ENCODE measurements at regions not wholly inside any gene's neighbourhood (a gene's known extent, or its start where the extent isn't known, plus 50 kb on each side); places are given as distances from the start of the nearest gene placed in this dataset.

GRCh38 chr20:40393197-40394079 lies 295.6 kb downstream of the MAFB start:
- no peaks in the 10 kb centered on the region for H3K36me3 Mint-ChIP-seq
- H3K4me3 Mint-ChIP-seq, result no peak overlapping the region
- peaks cover 0 to 3% (median 0%) of the 10 kb centered on the region in 3 donors for H3K27me3 Mint-ChIP-seq (ENCODE audit: low read depth in 3 of 3)
- no peak for DNase-seq
- H3K9me3 Mint-ChIP-seq, result peaks cover 0 to 2% (median 0%) of the 10 kb centered on the region in 6 donors
- no peaks in the 10 kb centered on the region for H3K4me1 Mint-ChIP-seq
- no peak overlapping the region for H3K27ac Mint-ChIP-seq

GRCh38 chr20:40390654-40391053 lies 298.4 kb downstream of the MAFB start:
- no peak for DNase-seq
- Mint-ChIP-seq H3K36me3 (no peaks in the 10 kb centered on the region), H3K9me3 (peaks cover 0 to 5% (median 0%) of the 10 kb centered on the region in 6 donors), H3K27ac (no peak overlapping the region), H3K27me3 (ENCODE audit: low read depth in 3 of 3) (peaks cover 0 to 3% (median 0%) of the 10 kb centered on the region in 3 donors), H3K4me3 (no peak overlapping the region), H3K4me1 (no peaks in the 10 kb centered on the region)

- H3K27ac Mint-ChIP-seq, result no peak overlapping the region
- no peaks in the 10 kb centered on the region for H3K36me3 Mint-ChIP-seq
- DNase-seq, result no peak
- peaks cover 0 to 1% (median 0%) of the 10 kb centered on the region in 3 donors for H3K27me3 Mint-ChIP-seq (ENCODE audit: low read depth in 3 of 3)
- H3K4me1 Mint-ChIP-seq, result no peaks in the 10 kb centered on the region
- H3K9me3 Mint-ChIP-seq, result peaks cover 0 to 6% (median 2%) of the 10 kb centered on the region in 6 donors
- no peak overlapping the region for H3K4me3 Mint-ChIP-seq
These were observed 318.2 kb downstream of the MAFB start for GRCh38 chr20:40370800-40371199.

GRCh38 chr20:40368876-40369275 lies 320.2 kb downstream of the MAFB start:
- Mint-ChIP-seq H3K9me3 (peaks cover 0 to 3% (median 0%) of the 10 kb centered on the region in 6 donors), H3K36me3 (no peaks in the 10 kb centered on the region), H3K4me1 (no peaks in the 10 kb centered on the region), H3K27me3 (ENCODE audit: low read depth in 3 of 3) (peaks cover 0 to 4% (median 0%) of the 10 kb centered on the region in 3 donors), H3K4me3 (no peak overlapping the region), H3K27ac (no peak overlapping the region)
- no peak for DNase-seq

- no peak for DNase-seq
- no peak overlapping the region for H3K27ac Mint-ChIP-seq
- H3K36me3 Mint-ChIP-seq, result no peaks in the 10 kb centered on the region
- no peak overlapping the region for H3K4me3 Mint-ChIP-seq
- H3K4me1 Mint-ChIP-seq, result no peaks in the 10 kb centered on the region
- H3K27me3 Mint-ChIP-seq (ENCODE audit: low read depth in 3 of 3), result peaks cover 0 to 10% (median 5%) of the 10 kb centered on the region in 3 donors
- H3K9me3 Mint-ChIP-seq, result no peaks in the 10 kb centered on the region
These were observed 327.1 kb downstream of the MAFB start for GRCh38 chr20:40361916-40362315.

- no peak for DNase-seq
- no peaks in the 10 kb centered on the region for H3K4me1 Mint-ChIP-seq
- H3K36me3 Mint-ChIP-seq, result no peaks in the 10 kb centered on the region
- H3K4me3 Mint-ChIP-seq, result no peak overlapping the region
- no peak overlapping the region for H3K27ac Mint-ChIP-seq
- peaks cover 0 to 6% (median 5%) of the 10 kb centered on the region in 3 donors for H3K27me3 Mint-ChIP-seq (ENCODE audit: low read depth in 3 of 3)
- no peaks in the 10 kb centered on the region for H3K9me3 Mint-ChIP-seq
These were observed 329.7 kb downstream of the MAFB start for GRCh38 chr20:40359131-40359912.

- DNase-seq, result no peak
- Mint-ChIP-seq H3K4me1 (no peaks in the 10 kb centered on the region), H3K27ac (no peak overlapping the region), H3K9me3 (no peaks in the 10 kb centered on the region), H3K36me3 (no peaks in the 10 kb centered on the region), H3K4me3 (no peak overlapping the region), H3K27me3 (ENCODE audit: low read depth in 3 of 3) (peaks cover 0 to 3% (median 0%) of the 10 kb centered on the region in 3 donors)
These were observed 334.2 kb downstream of the MAFB start for GRCh38 chr20:40354880-40355279.

GRCh38 chr20:40343390-40343789 lies 345.6 kb downstream of the MAFB start:
- H3K27ac Mint-ChIP-seq, result no peak overlapping the region
- H3K36me3 Mint-ChIP-seq, result peaks cover 0 to 9% (median 0%) of the 10 kb centered on the region in 3 donors
- H3K4me1 Mint-ChIP-seq, result no peaks in the 10 kb centered on the region
- no peak overlapping the region for H3K4me3 Mint-ChIP-seq
- H3K9me3 Mint-ChIP-seq, result peaks cover 2 to 43% (median 13%) of the 10 kb centered on the region in 6 donors
- H3K27me3 Mint-ChIP-seq (ENCODE audit: low read depth in 3 of 3), result peaks cover 0 to 6% (median 5%) of the 10 kb centered on the region in 3 donors
- DNase-seq, result no peak

- H3K4me1 Mint-ChIP-seq, result no peaks in the 10 kb centered on the region
- peaks cover 0 to 9% (median 5%) of the 10 kb centered on the region in 3 donors for H3K27me3 Mint-ChIP-seq (ENCODE audit: low read depth in 3 of 3)
- H3K4me3 Mint-ChIP-seq, result no peak overlapping the region
- peaks cover 0 to 9% (median 0%) of the 10 kb centered on the region in 3 donors for H3K36me3 Mint-ChIP-seq
- no peak for DNase-seq
- no peak overlapping the region for H3K27ac Mint-ChIP-seq
- H3K9me3 Mint-ChIP-seq, result peaks cover 2 to 39% (median 14%) of the 10 kb centered on the region in 6 donors
These were observed 347.5 kb downstream of the MAFB start for GRCh38 chr20:40341561-40341960.

GRCh38 chr20:40339661-40340449 lies 349.2 kb downstream of the MAFB start:
- Mint-ChIP-seq H3K27ac (no peak overlapping the region), H3K36me3 (peaks cover 0 to 9% (median 0%) of the 10 kb centered on the region in 3 donors), H3K27me3 (ENCODE audit: low read depth in 3 of 3) (peaks cover 0 to 10% (median 0%) of the 10 kb centered on the region in 3 donors), H3K9me3 (peaks cover 2 to 26% (median 14%) of the 10 kb centered on the region in 6 donors), H3K4me1 (no peaks in the 10 kb centered on the region), H3K4me3 (no peak overlapping the region)
- DNase-seq, result no peak

- Mint-ChIP-seq H3K4me1 (no peaks in the 10 kb centered on the region), H3K27me3 (ENCODE audit: low read depth in 3 of 3) (peaks cover 0 to 14% (median 2%) of the 10 kb centered on the region in 3 donors), H3K27ac (no peak overlapping the region), H3K36me3 (no peaks in the 10 kb centered on the region), H3K4me3 (no peak overlapping the region), H3K9me3 (peaks cover 0 to 2% (median under 1%) of the 10 kb centered on the region in 6 donors)
- no peak for DNase-seq
These were observed 352.5 kb downstream of the MAFB start for GRCh38 chr20:40336533-40336932.

- DNase-seq, result no peak
- Mint-ChIP-seq H3K27me3 (ENCODE audit: low read depth in 3 of 3) (peaks cover 0 to 14% (median 2%) of the 10 kb centered on the region in 3 donors), H3K4me3 (no peak overlapping the region), H3K9me3 (peaks cover 0 to 2% (median 0%) of the 10 kb centered on the region in 6 donors), H3K27ac (no peak overlapping the region), H3K4me1 (no peaks in the 10 kb centered on the region), H3K36me3 (no peaks in the 10 kb centered on the region)
These were observed 353.1 kb downstream of the MAFB start for GRCh38 chr20:40335901-40336351.

- Mint-ChIP-seq H3K4me1 (no peaks in the 10 kb centered on the region), H3K9me3 (peaks cover 0 to 2% (median 0%) of the 10 kb centered on the region in 6 donors), H3K36me3 (no peaks in the 10 kb centered on the region), H3K27me3 (ENCODE audit: low read depth in 3 of 3) (peaks cover 0 to 14% (median 2%) of the 10 kb centered on the region in 3 donors), H3K27ac (no peak overlapping the region), H3K4me3 (no peak overlapping the region)
- no peak for DNase-seq
These were observed 353.6 kb downstream of the MAFB start for GRCh38 chr20:40335437-40335836.
